Astrocyte (in vitro differentiated cells and primary cell): ENCODE measurements at regions not wholly inside any gene's neighbourhood (a gene's known extent, or its start where the extent isn't known, plus 50 kb on each side); places are given as distances from the start of the nearest gene placed in this dataset.

Source experiments
- EZH2 ChIP-seq: IDR thresholded peaks from 2 replicates; pipeline ENCODE4 v1.6.1; 2012; ENCODE audit warnings: mild to moderate bottlenecking, low read length, inconsistent platforms; ENCODE audit not compliant: insufficient read depth
- TF ChIP-seq, protein P1 (sequence below): IDR thresholded peaks from 2 replicates; pipeline ENCODE4 v1.5.1; 2011; ENCODE audit warnings: low read depth, mild to moderate bottlenecking, inconsistent platforms, low read length, moderate library complexity; ENCODE audit not compliant: insufficient read depth

DNA sequence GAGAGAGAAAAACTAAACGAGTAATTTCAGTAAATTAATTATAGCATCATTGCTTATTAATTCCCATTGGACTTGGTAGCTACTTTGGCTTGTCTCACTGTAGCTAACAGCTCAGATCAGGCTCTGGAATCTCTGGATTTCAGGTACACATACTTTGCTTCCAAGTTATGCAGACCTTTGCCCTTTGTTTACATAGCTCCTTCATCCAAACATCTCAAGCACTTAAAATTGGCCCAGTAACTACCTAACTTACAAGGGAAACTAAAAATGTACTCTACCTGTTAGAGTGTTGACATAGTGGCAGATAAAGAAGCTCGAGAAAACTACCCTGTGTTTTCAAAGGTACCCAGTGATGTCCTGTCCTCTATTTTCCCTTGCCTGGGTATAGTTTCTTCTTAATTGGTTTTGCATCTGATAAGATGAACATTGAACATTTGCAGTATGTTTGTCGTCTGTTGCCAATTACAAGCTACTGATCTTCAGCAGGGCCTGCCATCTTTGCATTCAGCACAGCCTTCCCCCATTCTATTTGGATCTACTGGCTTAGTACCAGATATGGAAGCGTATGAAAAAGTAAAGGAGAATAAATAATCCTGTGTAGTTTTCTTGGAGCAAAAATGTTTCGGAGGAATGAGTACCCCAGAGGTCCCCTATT, 601.5 kb upstream of the FANCL start:
- TF ChIP-seq, protein P1, sequence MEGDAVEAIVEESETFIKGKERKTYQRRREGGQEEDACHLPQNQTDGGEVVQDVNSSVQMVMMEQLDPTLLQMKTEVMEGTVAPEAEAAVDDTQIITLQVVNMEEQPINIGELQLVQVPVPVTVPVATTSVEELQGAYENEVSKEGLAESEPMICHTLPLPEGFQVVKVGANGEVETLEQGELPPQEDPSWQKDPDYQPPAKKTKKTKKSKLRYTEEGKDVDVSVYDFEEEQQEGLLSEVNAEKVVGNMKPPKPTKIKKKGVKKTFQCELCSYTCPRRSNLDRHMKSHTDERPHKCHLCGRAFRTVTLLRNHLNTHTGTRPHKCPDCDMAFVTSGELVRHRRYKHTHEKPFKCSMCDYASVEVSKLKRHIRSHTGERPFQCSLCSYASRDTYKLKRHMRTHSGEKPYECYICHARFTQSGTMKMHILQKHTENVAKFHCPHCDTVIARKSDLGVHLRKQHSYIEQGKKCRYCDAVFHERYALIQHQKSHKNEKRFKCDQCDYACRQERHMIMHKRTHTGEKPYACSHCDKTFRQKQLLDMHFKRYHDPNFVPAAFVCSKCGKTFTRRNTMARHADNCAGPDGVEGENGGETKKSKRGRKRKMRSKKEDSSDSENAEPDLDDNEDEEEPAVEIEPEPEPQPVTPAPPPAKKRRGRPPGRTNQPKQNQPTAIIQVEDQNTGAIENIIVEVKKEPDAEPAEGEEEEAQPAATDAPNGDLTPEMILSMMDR = no peak
- TF ChIP-seq EZH2 = no peak
